ENCODE measurements at regions not wholly inside any gene's neighbourhood (a gene's known extent, or its start where the extent isn't known, plus 50 kb on each side); places are given as distances from the start of the nearest gene placed in this dataset.

- TF ChIP-seq CTCF (IDR thresholded peaks at IDR 0.05): no peak
- no peak for TF ChIP-seq POLR2A (IDR thresholded peaks at IDR 0.05)
These were observed 93.0 kb upstream of the PRKD1 start for GRCh38 chr14:30020687-30021086.

Measured in esophagus squamous epithelium (tissue), 4 donors.